Keratinocyte (primary cell): ENCODE measurements at regions not wholly inside any gene's neighbourhood (a gene's known extent, or its start where the extent isn't known, plus 50 kb on each side); places are given as distances from the start of the nearest gene placed in this dataset.

Source experiments
- EZH2 ChIP-seq: IDR thresholded peaks from one replicate; pipeline ENCODE4 v1.6.1; 2012; ENCODE audit warnings: inconsistent platforms, mild to moderate bottlenecking, low read length, moderate library complexity
- TF ChIP-seq, protein P1 (sequence below), 3 experiments: IDR thresholded peaks in 1 of 3; conservative IDR thresholded peaks in 1 of 3; optimal IDR thresholded peaks in 1 of 3; 2 replicates in 2 of 3; 3 replicates in 1 of 3; pipeline versions ENCODE3 to v1.5.1; 2011; ENCODE audit warnings: low read length in 3 of 3, mild to moderate bottlenecking in 3 of 3, moderate library complexity in 2 of 3, control low read depth in 1 of 3, inconsistent platforms in 1 of 3; ENCODE audit not compliant: insufficient read depth in 2 of 3; ENCODE audit errors: extremely low read depth in 1 of 3

DNA sequence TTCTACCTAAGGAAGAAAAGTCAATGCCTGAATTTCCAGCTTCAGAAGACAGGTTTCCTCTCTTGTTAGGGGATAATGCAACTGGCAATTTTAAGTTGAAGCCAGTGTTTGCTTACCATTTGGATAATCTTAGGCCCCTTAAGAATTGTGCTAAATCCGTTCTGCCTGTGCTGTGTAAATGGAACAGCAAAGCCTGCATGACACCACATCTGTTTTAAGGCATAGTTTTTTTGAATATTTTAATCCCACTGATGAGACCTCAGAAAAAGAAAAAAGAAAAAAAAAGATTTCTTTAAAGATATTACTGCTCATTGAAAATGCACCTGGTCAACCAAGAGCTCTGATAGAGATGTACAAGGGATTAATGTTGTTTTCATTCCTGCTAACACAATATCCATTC, 419.2 kb downstream of the SLITRK6 start:
- TF ChIP-seq, protein P1, sequence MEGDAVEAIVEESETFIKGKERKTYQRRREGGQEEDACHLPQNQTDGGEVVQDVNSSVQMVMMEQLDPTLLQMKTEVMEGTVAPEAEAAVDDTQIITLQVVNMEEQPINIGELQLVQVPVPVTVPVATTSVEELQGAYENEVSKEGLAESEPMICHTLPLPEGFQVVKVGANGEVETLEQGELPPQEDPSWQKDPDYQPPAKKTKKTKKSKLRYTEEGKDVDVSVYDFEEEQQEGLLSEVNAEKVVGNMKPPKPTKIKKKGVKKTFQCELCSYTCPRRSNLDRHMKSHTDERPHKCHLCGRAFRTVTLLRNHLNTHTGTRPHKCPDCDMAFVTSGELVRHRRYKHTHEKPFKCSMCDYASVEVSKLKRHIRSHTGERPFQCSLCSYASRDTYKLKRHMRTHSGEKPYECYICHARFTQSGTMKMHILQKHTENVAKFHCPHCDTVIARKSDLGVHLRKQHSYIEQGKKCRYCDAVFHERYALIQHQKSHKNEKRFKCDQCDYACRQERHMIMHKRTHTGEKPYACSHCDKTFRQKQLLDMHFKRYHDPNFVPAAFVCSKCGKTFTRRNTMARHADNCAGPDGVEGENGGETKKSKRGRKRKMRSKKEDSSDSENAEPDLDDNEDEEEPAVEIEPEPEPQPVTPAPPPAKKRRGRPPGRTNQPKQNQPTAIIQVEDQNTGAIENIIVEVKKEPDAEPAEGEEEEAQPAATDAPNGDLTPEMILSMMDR (optimal IDR thresholded peaks at IDR 0.05 in 1 of 3, IDR thresholded peaks at IDR 0.05 in 1 of 3, conservative IDR thresholded peaks at IDR 0.05 in 1 of 3; ENCODE audit: extremely low read depth in 1 of 3, insufficient read depth in 2 of 3, low read length in 3 of 3) = no peak
- no peak for TF ChIP-seq EZH2
